MV-4-11 (cell line): ENCODE measurements at regions not wholly inside any gene's neighbourhood (a gene's known extent, or its start where the extent isn't known, plus 50 kb on each side); places are given as distances from the start of the nearest gene placed in this dataset.

Experiments used
- DNase-seq: peaks from one replicate; lab custom pipeline; 2025; lab: John Stamatoyannopoulos, UW

DNA sequence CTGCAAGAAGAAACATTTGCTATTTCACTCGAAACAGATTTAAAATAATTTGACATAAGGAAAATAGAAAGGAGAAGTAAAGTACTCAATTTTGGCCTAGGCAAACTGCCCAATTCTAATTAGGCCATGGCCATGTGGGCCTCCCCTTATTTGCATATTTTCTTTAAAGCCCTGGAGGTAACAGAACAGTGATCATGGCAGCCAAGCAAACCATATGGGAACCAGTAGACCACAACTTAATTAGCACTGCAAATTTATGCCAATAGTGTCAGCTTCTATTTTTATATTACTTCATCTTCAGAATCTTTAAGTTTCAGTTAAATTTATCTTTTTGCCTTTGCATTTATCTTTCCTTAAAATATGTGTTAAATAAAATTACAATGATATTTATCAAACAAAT is 63.3 kb upstream of the THSD7A start:
- no peak for DNase-seq

DNA sequence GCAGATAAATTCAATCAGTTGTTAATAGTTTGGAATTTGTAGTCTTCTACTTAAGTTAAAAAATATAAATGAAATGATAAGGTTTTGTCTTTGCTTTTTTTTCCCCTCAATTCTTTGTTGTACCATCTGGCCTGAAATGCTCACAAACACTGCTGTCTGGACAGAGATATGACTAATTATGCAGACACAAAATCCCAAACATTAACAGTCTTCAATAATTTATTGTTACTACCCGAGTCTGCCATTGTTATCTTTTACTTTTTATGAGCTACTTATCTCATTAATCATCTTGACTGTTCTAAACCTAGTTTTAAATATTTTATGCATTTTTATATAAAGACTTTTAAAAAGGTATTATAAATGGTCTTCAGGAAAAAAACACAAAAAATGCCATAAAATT is 64.7 kb upstream of the THSD7A start:
- DNase-seq = no peak

DNA sequence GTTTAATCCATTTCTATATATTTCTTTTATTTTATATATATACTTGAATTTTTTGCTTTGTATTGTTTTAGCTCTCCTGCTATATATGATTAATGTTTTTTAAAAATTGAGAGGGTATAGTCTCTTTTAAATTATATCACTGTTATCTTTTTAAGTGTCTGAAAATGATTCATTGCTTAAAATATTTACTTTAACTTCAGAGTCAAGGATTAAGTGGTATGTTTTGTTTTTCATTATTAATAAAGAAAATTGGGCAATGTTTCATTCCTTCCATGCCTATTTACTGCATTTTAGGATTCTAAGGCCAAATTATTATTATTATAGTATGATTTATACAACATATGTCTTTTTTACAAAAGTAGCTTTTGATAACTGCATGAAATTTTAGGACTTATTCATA is 67.2 kb upstream of the THSD7A start:
- DNase-seq = no peak

DNA sequence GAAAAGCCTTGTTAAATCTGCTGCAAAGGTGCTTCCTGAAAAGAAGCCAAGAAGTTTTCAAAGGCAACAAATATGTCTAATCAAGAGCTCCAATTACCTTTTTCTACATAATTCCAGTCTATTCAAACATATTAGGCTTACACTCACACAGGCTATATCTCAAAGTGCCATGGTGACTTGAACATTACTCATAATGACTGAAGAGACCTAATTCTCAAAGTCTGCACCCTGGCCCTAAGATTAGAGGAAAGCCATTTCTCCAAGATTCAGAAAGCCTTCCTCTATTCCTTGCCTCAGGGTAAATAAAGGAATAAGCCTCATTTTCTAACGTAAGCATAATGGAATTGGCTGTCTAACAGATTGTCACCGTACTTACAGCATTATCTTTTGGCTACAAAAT is 78.3 kb upstream of the THSD7A start:
- no peak for DNase-seq

DNA sequence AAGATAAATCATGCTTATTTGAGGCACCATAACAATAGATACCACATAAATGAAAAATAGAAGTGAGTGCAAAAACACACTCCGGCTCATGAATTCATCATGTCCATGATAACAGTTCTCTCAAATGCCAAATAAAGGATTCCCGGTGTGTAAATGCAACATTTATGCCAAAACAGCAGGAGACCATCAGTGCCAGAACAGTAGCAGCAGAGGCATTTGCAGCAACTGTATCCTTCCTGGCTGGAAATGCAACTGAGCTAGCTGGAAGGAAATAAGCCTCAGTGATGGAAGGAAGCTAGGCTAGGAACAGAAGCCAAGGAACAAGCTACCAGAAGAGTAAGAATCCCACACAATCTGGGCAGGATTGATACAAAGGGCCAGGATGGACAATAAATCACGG is 79.9 kb upstream of the THSD7A start:
- no peak for DNase-seq

DNA sequence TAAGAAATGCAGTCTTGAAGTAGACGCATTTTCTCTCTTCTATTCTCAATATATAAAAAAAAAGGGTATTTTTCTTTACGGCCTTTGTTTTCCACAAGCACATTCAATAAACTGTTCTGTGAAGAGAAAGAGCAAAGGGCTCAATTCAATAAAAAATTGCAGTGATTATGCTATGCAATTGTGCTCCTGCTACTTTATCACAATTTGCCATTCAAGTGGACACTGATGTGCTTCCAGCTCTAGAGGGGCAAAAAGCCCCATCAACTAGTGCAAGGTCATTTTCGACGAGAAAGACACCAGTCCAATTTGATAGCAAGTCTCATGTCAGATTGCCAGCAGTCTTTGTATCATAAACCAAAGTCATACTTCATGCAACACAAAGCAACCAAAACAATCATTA is 82.6 kb upstream of the THSD7A start:
- no peak for DNase-seq

DNA sequence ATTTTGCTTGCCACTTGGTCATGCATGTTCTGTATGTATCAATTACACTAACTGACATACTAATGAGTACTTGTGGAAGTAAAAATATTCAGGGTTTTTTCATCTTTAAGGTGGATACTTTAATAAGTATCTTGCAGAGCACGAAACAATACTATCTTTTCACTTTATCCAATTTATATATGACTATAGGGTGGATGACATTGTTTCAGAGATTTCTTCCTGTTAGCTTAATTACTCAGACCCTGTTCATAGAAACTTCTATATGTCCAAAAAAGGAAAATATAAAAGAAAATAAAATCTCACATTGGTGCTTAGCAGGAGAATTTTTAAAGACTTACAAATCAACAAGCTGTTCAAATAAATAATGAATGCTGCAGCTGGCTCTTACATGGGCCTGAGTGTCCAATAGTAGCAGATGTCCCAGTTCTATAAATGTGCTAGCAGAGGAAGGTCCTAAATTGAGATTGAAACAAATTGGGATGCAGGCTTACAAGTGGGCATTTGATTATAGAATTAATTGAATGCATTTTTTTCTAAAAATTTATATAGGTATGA is 91.5 kb upstream of the THSD7A start:
- no peak for DNase-seq

DNA sequence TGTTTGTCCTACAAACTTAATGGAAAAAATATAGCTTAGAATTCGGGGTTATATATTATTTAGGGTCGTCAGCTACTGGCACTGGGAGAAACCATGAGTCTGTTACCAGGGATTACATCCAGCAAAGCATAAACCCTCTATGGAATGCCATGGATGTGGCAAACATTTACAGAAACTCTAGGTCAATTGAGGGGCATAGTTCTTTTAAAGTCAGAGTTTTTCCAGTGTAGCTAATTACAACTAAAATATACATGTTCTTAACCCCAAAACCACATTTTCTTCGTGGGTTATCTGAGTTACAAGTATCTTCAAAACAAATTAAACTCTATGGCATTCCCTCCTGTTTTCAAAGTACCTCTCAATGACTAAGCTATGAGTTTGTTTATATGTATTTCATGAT is 99.3 kb upstream of the THSD7A start:
- DNase-seq = no peak

DNA sequence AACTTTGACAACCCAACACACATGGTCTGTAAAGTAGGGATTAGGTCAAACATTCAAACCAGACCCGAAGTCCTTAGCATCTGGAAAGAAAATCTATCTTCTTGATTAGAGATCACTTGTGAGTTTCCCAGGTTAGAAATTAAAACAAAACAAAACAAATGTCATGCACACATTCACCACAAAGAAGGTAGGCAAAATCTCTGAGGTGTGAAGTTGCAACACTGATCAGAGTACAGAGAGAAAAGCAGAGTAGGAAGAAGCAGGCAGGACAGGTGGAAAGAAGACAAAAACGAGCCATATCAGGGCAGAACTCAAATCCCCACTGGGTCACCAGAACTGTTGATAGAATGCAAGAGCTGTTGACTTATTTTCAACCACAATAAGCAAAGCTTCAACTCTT is 102.8 kb upstream of the THSD7A start:
- no peak for DNase-seq

DNA sequence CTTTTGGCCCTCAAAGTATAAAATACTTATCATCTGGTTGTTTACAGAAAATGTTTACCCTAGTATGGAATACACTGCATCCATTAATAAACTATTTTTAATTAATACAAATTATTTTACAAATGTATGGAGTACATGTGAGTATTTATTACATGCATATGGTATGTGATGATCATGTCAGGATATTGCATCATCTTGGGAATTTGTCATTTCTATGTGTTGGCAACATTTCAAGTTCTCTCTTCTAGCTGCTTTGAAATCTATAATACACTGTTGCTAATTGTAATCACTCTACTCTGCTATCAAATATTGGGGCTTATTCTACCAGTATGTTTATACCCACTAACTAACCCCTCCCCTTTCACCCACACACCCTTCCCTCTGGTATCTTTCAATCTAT is 103.9 kb upstream of the THSD7A start:
- DNase-seq = no peak

DNA sequence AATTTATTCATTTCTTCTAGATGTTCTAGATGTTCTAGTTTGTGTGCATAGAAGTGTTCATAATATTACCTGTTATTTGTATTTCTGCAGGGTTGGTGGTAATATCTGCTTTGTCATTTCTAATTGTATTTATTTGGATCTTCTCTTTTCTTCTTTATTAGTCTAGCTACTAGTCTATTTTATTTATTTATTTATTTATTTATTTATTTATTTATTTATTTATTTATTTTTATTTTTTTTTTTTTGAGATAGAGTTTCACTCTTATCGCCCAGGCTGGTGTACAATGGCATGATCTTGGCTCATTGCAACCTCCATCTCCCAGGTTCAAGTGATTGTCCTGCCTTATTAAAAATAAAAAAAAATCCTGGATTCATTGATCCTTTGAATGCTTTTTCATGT is 114.8 kb upstream of the THSD7A start:
- DNase-seq = no peak

DNA sequence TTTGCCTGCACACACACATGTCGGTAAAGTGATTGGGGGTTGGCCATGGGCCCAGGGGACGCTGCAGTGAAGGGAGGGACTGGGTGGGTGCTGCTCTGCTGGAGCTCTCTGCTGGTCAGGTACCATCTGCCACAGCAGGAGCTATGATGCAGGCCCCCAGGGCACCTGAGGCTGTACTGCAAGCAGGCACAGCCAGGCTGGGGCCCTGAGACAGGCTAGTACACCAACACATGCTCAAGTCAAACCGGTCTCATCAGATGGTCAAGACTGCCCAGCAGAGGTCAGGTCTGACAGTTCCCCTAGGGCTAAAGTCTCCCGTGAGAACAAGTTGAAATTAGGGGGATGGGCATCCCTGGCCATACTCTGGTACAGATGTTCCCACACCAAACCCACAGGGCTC is 118.3 kb upstream of the THSD7A start:
- no peak for DNase-seq

DNA sequence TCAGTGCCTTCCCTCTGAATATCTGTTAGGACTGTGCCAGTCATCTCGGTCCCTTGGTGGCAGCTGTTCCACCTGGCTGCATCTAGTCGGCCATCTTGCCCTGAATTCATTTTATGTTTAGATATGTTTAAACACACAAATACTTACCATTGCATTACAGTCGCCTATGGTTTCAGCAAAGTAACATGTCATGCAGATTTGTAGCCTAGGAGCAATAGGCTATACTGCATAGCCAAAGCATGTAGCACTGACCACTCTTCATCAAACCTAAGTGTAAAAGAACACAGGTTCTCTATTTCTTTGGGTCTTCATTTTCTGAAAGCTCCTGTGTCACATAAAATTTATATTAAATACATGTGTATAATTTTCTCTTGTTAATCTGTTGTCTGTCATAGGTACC is 118.9 kb upstream of the THSD7A start:
- no peak for DNase-seq

DNA sequence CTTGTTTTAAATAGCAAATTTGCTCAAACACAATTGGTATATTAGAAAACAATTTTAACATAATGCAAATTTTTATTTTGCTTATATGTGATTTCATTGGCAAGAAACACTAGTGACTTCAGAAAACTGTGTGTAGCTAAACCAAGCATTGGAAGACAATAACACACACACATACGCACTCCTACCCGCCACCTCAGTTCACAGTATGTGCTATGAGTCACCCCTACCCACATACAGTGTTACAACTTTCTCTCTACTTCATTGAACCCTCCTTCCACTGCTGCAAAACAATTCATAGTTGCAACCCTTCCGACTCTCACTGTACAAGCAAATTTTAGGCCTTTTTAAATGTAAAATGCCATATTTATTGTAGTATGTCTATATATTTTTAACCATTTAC is 119.9 kb upstream of the THSD7A start:
- no peak for DNase-seq

DNA sequence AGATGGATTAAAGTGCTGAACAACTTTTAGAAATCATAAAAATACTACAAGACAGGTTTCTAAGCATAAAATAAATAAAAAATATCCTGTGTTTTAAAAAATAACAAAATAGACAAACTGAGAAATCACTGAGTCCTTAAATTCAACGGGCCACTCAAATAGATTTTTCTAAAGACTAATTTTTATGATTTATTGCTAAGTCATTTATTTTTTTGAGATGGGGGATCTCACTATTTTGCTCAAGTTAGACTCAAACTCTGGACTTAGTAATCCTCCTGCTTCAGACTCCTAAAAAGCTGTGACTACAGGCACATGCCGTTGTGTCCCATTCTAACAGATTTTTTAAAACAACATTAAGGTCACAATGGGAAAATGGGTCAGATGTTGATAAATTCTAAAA is 121.0 kb upstream of the THSD7A start:
- no peak for DNase-seq

DNA sequence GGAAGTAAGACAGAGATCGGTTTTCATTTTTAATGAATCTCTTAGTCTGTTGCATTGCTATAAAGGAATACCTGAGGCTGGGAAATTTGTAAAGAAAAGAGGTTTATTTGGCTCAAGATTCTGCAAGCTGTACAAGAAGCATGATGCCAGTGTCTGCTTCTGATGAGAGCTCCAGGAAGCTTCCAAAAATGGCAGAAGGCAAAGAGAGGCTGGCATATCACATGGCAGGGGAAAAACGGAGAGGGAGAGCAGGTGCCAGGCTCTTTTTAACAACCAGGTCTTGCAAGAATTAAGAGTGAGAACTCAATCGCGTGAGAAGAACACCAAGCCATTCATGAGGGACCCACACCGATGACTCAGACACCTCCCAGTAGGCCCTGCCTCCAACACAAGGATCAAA is 125.0 kb upstream of the THSD7A start:
- no peak for DNase-seq

DNA sequence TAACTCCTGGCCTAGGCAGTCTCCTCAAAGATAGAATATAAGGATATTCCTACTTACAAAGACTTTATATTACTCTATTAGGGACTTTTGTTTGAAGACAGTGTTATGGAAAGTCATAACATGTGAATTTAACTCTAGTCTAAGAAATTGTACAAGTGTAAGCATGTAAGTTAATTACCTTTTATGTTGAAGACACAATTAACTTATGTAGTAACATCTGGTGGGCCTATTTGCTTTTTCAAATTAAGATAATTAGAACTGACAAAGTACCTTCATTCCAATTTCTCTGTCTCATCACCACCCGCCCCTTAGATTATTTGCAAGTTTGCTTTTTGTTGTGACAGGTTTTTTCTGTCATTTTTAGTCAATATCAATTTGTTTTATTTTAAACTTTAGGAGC is 126.0 kb upstream of the THSD7A start:
- no peak for DNase-seq

DNA sequence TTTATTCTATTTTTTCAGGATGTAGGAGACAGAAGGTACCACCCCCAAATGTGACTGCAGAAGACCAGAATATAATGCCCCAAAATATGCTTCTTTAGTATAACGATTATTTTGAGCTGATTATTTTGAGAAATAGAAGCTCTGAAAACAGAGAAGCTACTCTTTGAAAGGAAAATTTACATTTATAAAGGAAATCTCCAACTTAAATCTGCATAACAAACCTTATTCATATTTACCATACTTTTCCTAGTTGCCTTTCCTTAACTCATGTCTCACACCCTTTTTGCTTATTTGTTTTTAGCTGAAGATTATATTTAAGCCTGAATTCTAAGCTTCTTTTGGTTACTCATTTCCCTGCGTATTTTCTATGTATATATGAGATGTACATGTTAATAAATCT is 127.1 kb upstream of the THSD7A start:
- DNase-seq = no peak

DNA sequence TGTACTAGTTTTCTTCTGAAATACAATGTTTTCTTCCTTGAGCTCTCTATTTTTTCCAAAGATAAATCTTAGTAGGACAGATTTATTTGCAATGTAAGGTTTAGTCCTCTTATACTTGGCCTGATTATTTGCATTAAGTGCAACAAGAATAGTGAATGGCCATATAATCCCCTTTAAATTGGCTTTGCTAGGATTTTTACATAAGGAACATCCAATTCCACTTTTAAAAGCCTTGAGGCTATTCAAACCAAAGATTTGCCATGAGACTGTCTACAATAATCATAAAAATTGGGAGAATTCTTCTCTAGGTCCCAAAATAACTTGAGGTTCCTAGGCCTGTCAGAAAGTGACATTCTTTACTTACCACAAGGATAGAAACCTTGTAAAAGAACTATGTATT is 128.6 kb upstream of the THSD7A start:
- no peak for DNase-seq

DNA sequence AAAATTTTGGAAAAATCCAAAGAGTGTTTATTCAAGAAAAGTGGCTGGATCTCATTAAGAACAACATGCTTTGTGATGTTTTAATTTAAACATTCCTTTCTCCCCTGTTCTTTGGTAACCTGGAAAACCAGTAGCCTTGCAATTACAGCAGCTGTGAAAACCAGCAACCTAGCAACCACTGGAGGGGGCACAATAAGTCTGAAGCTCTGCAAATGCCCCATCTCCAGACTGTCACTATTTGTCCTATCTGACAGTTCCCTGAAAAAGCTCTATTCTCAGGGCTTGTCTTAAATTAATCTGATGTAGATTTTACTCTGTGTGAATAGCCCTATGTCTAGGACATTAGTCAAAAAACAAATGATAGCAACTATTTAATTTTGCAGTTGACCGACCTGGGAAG is 137.6 kb upstream of the THSD7A start:
- no peak for DNase-seq

DNA sequence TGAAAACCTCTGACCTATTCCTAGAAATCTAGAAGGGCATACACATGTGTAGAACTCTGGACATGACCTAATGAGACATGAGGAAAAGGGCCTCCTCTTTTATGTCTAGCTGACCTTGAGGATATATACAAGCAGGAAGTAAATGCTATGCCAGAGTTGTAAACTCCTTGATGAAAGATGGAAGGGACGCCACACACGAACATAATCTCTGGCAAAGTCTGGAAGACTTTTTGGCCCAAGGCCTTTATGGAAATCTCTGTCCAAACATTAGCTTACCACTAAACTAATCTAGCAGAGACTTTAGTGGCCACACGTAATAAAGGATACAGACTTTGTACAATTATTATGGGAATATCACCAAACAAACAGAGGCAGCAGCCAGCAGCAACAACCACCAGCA is 138.1 kb upstream of the THSD7A start:
- DNase-seq = no peak

DNA sequence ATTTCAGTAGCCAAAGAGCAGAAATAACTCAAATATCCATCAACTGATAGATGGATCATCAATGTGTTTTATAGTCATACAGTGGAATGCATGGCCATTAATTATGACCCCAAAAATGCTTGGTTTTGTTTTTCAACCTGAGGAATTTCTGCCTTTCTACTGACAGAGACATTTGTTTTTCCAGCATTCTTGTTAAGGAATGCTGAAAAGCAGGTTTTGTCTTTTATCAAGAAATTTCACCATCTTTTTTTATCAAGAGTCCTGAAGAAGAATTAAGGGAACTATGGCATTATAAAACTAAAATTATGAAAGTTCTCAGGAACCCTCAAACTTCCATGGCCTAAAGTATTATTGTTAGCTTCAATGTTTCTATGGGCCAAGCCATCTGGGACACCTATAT is 153.4 kb upstream of the THSD7A start:
- DNase-seq = no peak

DNA sequence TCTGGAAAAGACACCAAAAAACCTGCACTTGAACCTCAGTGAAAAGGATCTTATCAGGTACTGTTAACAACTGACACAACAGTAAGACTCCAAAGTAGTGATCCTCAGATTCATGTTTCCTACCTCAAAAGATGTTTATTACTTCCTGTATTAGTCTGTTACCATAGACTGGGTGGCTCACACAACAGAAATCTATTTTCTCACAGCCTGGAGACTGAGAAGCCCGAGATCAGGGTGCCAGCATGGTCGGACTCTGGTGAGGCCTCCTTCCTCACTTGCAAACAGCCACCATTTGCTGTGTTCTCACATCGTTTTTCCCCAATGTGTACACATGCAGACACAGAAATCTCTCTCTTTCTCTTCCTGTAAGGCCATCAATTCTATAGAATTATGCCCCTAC is 154.0 kb upstream of the THSD7A start:
- DNase-seq = no peak

DNA sequence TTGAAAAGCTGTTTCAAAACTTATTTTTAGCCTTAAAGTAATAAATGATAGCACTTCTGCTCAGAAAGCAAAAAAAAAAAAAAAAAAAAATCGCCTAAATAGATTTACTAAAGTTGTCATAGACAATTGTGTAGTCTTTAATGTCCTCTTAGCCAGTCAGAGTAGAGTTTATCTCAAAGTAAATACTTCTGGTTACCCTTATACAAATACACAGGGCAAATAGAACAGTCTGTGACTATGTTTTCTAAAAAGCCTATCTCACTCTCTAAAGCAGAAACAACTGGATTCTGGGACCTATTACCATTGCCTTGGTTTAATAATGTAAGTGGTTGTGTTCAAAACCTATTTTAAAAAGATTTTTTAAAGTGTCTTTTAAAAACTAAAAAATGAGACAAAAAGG is 156.2 kb upstream of the THSD7A start:
- no peak for DNase-seq

DNA sequence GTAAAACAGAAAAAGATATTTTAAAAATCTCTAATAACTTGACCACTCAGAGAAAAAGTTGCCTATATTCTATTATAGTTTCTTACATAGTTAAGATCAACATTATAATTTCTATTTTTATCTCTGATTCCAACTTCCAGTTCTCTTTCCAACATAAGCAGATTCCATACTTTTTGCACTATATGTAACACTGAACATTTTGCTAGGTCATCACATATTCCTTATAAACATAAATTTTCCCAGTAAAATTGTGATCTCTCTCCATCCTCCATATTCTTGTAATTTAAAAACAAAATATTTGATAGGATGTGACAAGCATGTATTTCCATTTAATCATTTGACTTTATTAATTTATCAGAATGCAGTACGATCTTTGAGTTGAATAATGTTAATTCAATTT is 170.4 kb upstream of the THSD7A start:
- no peak for DNase-seq
